ENCODE measurements at regions not wholly inside any gene's neighbourhood (a gene's known extent, or its start where the extent isn't known, plus 50 kb on each side); places are given as distances from the start of the nearest gene placed in this dataset.

DNA sequence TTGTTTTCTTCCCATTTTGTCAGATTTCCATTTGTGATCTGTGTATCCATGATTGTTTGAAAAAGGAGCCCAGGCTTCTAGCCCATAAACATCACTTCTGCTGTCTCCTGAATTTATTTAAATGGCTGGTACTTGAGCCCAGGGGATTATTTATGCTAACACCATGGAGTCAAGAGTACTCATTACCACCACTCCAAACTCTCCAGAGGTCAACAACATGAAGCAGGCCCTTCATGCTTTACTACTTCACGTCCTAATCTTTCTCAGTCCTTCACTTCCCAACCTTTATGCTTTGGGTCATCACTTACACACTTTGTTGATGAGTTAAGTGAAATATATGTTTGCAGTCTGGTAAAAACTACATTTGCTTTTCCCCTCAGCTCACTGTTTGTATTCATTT is 247.8 kb downstream of the BMP2 start:
- H3K9me3 ChIP-seq, result no peaks in the 10 kb centered on the region; the same call in 2 of the 3 replicates
- no peak overlapping the region for H3K4me2 ChIP-seq
- no peak for FAIRE-seq
- CTCF ChIA-PET, result interaction anchor here (1.8 kb wide), 1 partner anchor 15 kb away, joined by 4 read pairs; no protein-coding TSS in a partner anchor
- TF ChIP-seq ZNF302 (CRISPR knock-in tag; IDR thresholded peaks at IDR 0.05) (no peak), ESRRA (IDR thresholded peaks at IDR 0.05; ENCODE audit: borderline replicate concordance, low read length) (no peak), CBX2 (IDR thresholded peaks at IDR 0.05; ENCODE audit: borderline replicate concordance, low read depth) (no peak), NR3C1 (IDR thresholded peaks at IDR 0.05) (no peak), SMC3 (IDR thresholded peaks at IDR 0.05) (no peak), NPAS2 (CRISPR knock-in tag; IDR thresholded peaks at IDR 0.05; ENCODE audit: borderline replicate concordance) (no peak), CEBPB (IDR thresholded peaks at IDR 0.05) (no peak), PHF8 (IDR thresholded peaks at IDR 0.05; ENCODE audit: borderline replicate concordance, low read depth) (no peak), RARB (CRISPR knock-in tag; IDR thresholded peaks at IDR 0.05) (no peak), ZSCAN20 (CRISPR knock-in tag; IDR thresholded peaks at IDR 0.05) (no peak), POLR2AphosphoS2 (conservative IDR thresholded peaks at IDR 0.05; ENCODE audit: low read length) (no peak), CHD4 (IDR thresholded peaks at IDR 0.05; ENCODE audit: borderline replicate concordance) (no peak), HOXB13 (CRISPR knock-in tag; IDR thresholded peaks at IDR 0.05; ENCODE audit: low read depth) (no peak), MYC (IDR thresholded peaks at IDR 0.05; ENCODE audit: borderline replicate concordance, low read length) (no peak), EHF (CRISPR knock-in tag; IDR thresholded peaks at IDR 0.05) (no peak)
- TF ChIP-seq, protein P1, sequence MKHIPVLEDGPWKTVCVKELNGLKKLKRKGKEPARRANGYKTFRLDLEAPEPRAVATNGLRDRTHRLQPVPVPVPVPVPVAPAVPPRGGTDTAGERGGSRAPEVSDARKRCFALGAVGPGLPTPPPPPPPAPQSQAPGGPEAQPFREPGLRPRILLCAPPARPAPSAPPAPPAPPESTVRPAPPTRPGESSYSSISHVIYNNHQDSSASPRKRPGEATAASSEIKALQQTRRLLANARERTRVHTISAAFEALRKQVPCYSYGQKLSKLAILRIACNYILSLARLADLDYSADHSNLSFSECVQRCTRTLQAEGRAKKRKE (CRISPR knock-in tag; IDR thresholded peaks at IDR 0.05; ENCODE audit: low read depth), result no peak
- TF ChIP-seq, protein P2, sequence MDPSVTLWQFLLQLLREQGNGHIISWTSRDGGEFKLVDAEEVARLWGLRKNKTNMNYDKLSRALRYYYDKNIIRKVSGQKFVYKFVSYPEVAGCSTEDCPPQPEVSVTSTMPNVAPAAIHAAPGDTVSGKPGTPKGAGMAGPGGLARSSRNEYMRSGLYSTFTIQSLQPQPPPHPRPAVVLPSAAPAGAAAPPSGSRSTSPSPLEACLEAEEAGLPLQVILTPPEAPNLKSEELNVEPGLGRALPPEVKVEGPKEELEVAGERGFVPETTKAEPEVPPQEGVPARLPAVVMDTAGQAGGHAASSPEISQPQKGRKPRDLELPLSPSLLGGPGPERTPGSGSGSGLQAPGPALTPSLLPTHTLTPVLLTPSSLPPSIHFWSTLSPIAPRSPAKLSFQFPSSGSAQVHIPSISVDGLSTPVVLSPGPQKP (IDR thresholded peaks at IDR 0.05; ENCODE audit: low read depth, low read length), result no peak
- TF ChIP-seq, protein P3, sequence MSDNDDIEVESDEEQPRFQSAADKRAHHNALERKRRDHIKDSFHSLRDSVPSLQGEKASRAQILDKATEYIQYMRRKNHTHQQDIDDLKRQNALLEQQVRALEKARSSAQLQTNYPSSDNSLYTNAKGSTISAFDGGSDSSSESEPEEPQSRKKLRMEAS (IDR thresholded peaks at IDR 0.05), result no peak
- TF ChIP-seq, protein P4, sequence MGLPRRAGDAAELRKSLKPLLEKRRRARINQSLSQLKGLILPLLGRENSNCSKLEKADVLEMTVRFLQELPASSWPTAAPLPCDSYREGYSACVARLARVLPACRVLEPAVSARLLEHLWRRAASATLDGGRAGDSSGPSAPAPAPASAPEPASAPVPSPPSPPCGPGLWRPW (IDR thresholded peaks at IDR 0.05), result no peak
- TF ChIP-seq, protein P5, sequence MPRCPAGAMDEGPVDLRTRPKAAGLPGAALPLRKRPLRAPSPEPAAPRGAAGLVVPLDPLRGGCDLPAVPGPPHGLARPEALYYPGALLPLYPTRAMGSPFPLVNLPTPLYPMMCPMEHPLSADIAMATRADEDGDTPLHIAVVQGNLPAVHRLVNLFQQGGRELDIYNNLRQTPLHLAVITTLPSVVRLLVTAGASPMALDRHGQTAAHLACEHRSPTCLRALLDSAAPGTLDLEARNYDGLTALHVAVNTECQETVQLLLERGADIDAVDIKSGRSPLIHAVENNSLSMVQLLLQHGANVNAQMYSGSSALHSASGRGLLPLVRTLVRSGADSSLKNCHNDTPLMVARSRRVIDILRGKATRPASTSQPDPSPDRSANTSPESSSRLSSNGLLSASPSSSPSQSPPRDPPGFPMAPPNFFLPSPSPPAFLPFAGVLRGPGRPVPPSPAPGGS (IDR thresholded peaks at IDR 0.05), result no peak
- no peak for ATAC-seq
- no peak for DNase-seq (ENCODE audit: low read depth in 1 of 2, low spot score in 1 of 2)
- POLR2A ChIA-PET, result no interaction called here
- 0% methylated on average over 1 of the region's 1 CpG for WGBS (ENCODE audit: missing lambda C conversion rate)
- no peaks in the 10 kb centered on the region for H3K4me1 ChIP-seq
- H3K4me3 ChIP-seq, result no peak overlapping the region
- H3K27ac ChIP-seq, result no peak overlapping the region

DNA sequence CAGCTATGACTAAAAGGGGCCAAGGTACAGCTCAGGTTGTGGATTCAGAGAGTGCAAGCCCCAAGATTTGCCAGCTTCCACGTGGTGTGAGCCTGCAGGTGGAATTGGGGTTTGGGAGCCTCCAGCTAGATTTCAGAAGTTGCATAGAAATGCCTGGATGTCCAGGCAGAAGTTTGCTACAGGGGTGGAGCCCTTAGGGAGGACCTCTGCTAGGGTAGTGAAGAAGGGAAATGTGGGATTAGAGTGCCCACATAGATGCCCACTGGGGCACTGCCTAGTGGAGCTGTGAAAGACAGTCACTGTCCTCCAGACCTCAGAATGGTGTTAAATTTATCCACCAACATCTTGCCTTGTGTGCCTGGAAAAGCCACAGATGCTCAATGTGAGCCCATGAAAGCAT is 255.1 kb downstream of the BMP2 start:
- 0% methylated on average over 1 of the region's 1 CpG for WGBS (ENCODE audit: missing lambda C conversion rate)
- peaks cover 14% of the 10 kb centered on the region for H3K9me3 ChIP-seq
- ChIA-PET POLR2A (no interaction called here), CTCF (no interaction called here)
- no peaks in the 10 kb centered on the region for H3K4me1 ChIP-seq
- no peak overlapping the region for H3K27ac ChIP-seq
- no peak overlapping the region for H3K4me3 ChIP-seq
- DNase-seq (ENCODE audit: low read depth in 1 of 2, low spot score in 1 of 2) (no peak), FAIRE-seq (no peak), ATAC-seq (no peak)
- no peak for TF ChIP-seq TFCP2L1 (CRISPR knock-in tag; IDR thresholded peaks at IDR 0.05)
- no peak overlapping the region for H3K4me2 ChIP-seq

DNA sequence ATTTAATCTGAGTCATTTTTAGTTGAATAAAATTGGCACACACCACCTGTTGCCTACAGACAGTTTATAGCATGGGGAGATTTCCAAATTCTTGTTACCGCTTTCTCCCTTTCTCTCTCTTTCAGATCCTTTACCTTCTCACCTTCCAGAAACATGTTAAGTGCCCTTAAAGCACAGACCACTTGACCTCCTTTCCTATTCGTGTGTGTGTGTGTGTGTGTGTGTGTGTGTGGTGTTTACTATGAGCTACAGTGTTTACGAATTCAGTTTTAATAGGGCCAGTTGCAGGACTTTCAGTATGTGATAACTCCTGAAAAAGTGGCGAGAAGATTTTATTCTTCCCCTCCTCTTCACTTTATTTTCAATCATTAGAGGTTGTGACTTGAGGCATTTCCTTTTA is 258.1 kb downstream of the BMP2 start:
- H3K9me3 ChIP-seq, result peaks cover 14% of the 10 kb centered on the region; the same call in 2 of the 3 replicates
- FAIRE-seq (no peak), ATAC-seq (no peak), DNase-seq (ENCODE audit: low read depth in 1 of 2, low spot score in 1 of 2) (no peak)
- no peak overlapping the region for H3K4me3 ChIP-seq
- CTCF ChIA-PET, result no interaction called here
- H3K27ac ChIP-seq, result no peak overlapping the region
- H3K4me1 ChIP-seq, result no peaks in the 10 kb centered on the region
- H3K4me2 ChIP-seq, result no peak overlapping the region
- 11% methylated on average over 4 of the region's 4 CpGs for WGBS (ENCODE audit: missing lambda C conversion rate)
- POLR2A ChIA-PET, result no interaction called here
- TF ChIP-seq CBX8 (IDR thresholded peaks at IDR 0.05), result no peak
- TF ChIP-seq, protein P6, sequence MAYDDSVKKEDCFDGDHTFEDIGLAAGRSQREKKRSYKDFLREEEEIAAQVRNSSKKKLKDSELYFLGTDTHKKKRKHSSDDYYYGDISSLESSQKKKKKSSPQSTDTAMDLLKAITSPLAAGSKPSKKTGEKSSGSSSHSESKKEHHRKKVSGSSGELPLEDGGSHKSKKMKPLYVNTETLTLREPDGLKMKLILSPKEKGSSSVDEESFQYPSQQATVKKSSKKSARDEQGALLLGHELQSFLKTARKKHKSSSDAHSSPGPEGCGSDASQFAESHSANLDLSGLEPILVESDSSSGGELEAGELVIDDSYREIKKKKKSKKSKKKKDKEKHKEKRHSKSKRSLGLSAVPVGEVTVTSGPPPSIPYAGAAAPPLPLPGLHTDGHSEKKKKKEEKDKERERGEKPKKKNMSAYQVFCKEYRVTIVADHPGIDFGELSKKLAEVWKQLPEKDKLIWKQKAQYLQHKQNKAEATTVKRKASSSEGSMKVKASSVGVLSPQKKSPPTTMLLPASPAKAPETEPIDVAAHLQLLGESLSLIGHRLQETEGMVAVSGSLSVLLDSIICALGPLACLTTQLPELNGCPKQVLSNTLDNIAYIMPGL (CRISPR knock-in tag; IDR thresholded peaks at IDR 0.05; ENCODE audit: borderline replicate concordance), result no peak
- TF ChIP-seq SREBF2 (IDR thresholded peaks at IDR 0.05), result no peak
- no peak for TF ChIP-seq RARB (CRISPR knock-in tag; IDR thresholded peaks at IDR 0.05)
- TF ChIP-seq NFE2L2 (conservative IDR thresholded peaks at IDR 0.05; ENCODE audit: low read length), result no peak
- TF ChIP-seq TFCP2L1 (CRISPR knock-in tag; IDR thresholded peaks at IDR 0.05), result no peak
- TF ChIP-seq NPAS2 (CRISPR knock-in tag; IDR thresholded peaks at IDR 0.05; ENCODE audit: borderline replicate concordance), result no peak
- no peak for TF ChIP-seq RNF2 (IDR thresholded peaks at IDR 0.05; ENCODE audit: borderline replicate concordance, low read depth)
- TF ChIP-seq EHMT2 (IDR thresholded peaks at IDR 0.05; ENCODE audit: low read depth), result no peak
- TF ChIP-seq FOXS1 (CRISPR knock-in tag; IDR thresholded peaks at IDR 0.05), result no peak
- TF ChIP-seq HEYL (CRISPR knock-in tag; IDR thresholded peaks at IDR 0.05), result no peak
- TF ChIP-seq MYC (IDR thresholded peaks at IDR 0.05; ENCODE audit: borderline replicate concordance, low read length), result no peak
- TF ChIP-seq KDM5A (IDR thresholded peaks at IDR 0.05), result no peak
- TF ChIP-seq ZNF302 (CRISPR knock-in tag; IDR thresholded peaks at IDR 0.05), result no peak
- TF ChIP-seq ZFP36 (IDR thresholded peaks at IDR 0.05; ENCODE audit: borderline replicate concordance, partially characterized antibody), result no peak

All from A549 (cell line).